HepG2 (cell line): ENCODE measurements at regions not wholly inside any gene's neighbourhood (a gene's known extent, or its start where the extent isn't known, plus 50 kb on each side); places are given as distances from the start of the nearest gene placed in this dataset.

Experiments
- ATAC-seq: fragments of 200-7000 bp; cut with Tn5 transposase; 3 replicates; pipeline ENCODE4 v1.9.1; 2020; ENCODE audit warnings: mild to moderate bottlenecking, moderate library complexity
- BruUV-seq: library from RNA; stranded (reverse); fragments of 400-500 nt; replicated peaks from 2 replicates; lab custom pipeline; 2021; lab: Mats Ljungman, UMichigan
- CTCF ChIA-PET: fragments of 300-600 bp; formaldehyde crosslinking; extraction: SDS; loops from one replicate; lab custom pipeline; 2021; ENCODE audit warnings: low total read pairs, inconsistent platforms, low intra/inter-chr PET ratio; lab: Yijun Ruan, JAX
- POLR2A ChIA-PET: fragments of 350-600 bp; sonication (Branson Sonifier 250); formaldehyde crosslinking; loops from one replicate; lab custom pipeline; 2020; ENCODE audit warnings: antibody characterized with exemption, inconsistent platforms; lab: Yijun Ruan, JAX
- DNase-seq: peaks from one replicate; pipeline ENCODE4 v3.0.0-alpha.2; 2015; ENCODE audit warnings: low spot score
- FAIRE-seq: peaks from 3 replicates; lab custom pipeline; 2011; peaks lifted over from hg19 to GRCh38; lab: Jason Lieb, UNC
- H2AFZ ChIP-seq: one replicate; pipeline ENCODE4 v1.6.1; 2011; ENCODE audit warnings: low read length, inconsistent platforms
- H3K27ac ChIP-seq: fragments of 300-600 bp; 3 replicates; pipeline ENCODE4 v1.8.0; 2011; ENCODE audit warnings: mixed run types, mild to moderate bottlenecking, mixed read lengths, low read length, inconsistent platforms; ENCODE audit not compliant: insufficient read depth; ENCODE audit errors: extremely low read length
- H3K27me3 ChIP-seq, 2 experiments: fragments of 200-600 bp in 1 of 2; 2 replicates in 1 of 2; 3 replicates in 1 of 2; pipeline versions ENCODE4 v1.6.0 to v1.8.0; 2011; ENCODE audit warnings: low read length in 2 of 2, mild to moderate bottlenecking in 2 of 2, moderate library complexity in 2 of 2, inconsistent platforms in 1 of 2; ENCODE audit not compliant: insufficient read depth in 2 of 2, control insufficient read depth in 1 of 2
- H3K36me3 ChIP-seq, 2 experiments: fragments of 200-600 bp in 1 of 2; replicated peaks in 1 of 2; 2 replicates in 1 of 2; 3 replicates in 1 of 2; pipeline versions ENCODE4 v1.5.1 to v1.8.0; 2011; ENCODE audit warnings: low read length in 2 of 2, inconsistent platforms in 1 of 2; ENCODE audit not compliant: insufficient read depth in 2 of 2, control insufficient read depth in 1 of 2
- H3K4me1 ChIP-seq: 2 replicates; pipeline ENCODE4 v1.5.1; 2012; ENCODE audit warnings: low read length, inconsistent platforms; ENCODE audit not compliant: insufficient read depth
- H3K4me2 ChIP-seq: 2 replicates; pipeline ENCODE4 v1.6.0; 2011; ENCODE audit warnings: low read depth, low read length, inconsistent platforms
- H3K4me3 ChIP-seq, 3 experiments: fragments of 200-600 bp in 1 of 3; sonication (generic), shearing (Covaris generic) in 1 of 3; replicated peaks in 1 of 3; 2 replicates each; pipeline ENCODE4 v1.5.1; 2011 to 2016; ENCODE audit warnings: low read length in 3 of 3, inconsistent platforms in 2 of 3, low read depth in 2 of 3, mild to moderate bottlenecking in 2 of 3, control low read depth in 1 of 3, mixed read lengths in 1 of 3; ENCODE audit not compliant: insufficient read depth in 1 of 3
- H3K79me2 ChIP-seq: one replicate; pipeline ENCODE4 v1.6.1; 2011; ENCODE audit warnings: low read length, inconsistent platforms; ENCODE audit not compliant: insufficient read depth
- H3K9ac ChIP-seq: 2 replicates; pipeline ENCODE4 v1.6.0; 2011; ENCODE audit warnings: mild to moderate bottlenecking, low read depth, low read length, inconsistent platforms; ENCODE audit not compliant: insufficient read depth
- H3K9me3 ChIP-seq: 2 replicates; pipeline ENCODE4 v1.5.1; 2012; ENCODE audit warnings: mild to moderate bottlenecking, low read length
- H4K20me1 ChIP-seq: 2 replicates; pipeline ENCODE4 v1.6.0; 2011; ENCODE audit warnings: inconsistent platforms, mild to moderate bottlenecking, low read length, moderate library complexity; ENCODE audit not compliant: insufficient read depth
- ATF7 ChIP-seq, 2 experiments: fragments of 450-650 bp in 1 of 2; sonication (generic) in 1 of 2; formaldehyde crosslinking in 1 of 2; IDR thresholded peaks; 2 replicates each; pipeline versions ENCODE4 v1.4.0 to v1.6.1; 2016 to 2020; ENCODE audit warnings: antibody characterized with exemption in 1 of 2, mild to moderate bottlenecking in 1 of 2, missing genetic modification reagents in 1 of 2
- MAFF ChIP-seq: IDR thresholded peaks from 2 replicates; pipeline ENCODE4 v1.6.1; 2011; ENCODE audit warnings: low read depth, low read length, improper control_type of control experiment
- NKX3-1 ChIP-seq: sonication (generic); formaldehyde crosslinking; IDR thresholded peaks from 2 replicates; pipeline ENCODE4 v1.5.0; 2020; ENCODE audit warnings: missing genetic modification reagents
- PAWR ChIP-seq: sonication (generic); formaldehyde crosslinking; IDR thresholded peaks from 2 replicates; pipeline ENCODE4 v1.4.0; 2020; ENCODE audit warnings: missing genetic modification reagents, mild to moderate bottlenecking, borderline replicate concordance
- WGBS: methylation state at CpG from one replicate; pipeline ENCODE4 v1.1.6; 2017; ENCODE audit warnings: low lambda C conversion rate; 5-methylcytosine and 5-hydroxymethylcytosine counted together
- in situ Hi-C: cut with HindIII; loops from 2 replicates; pipeline ENCODE4 v1.10.0; 2017; ENCODE audit warnings: low pct_unique_long_range_greater_than_20kb; ENCODE audit not compliant: extremely low pct_ligation_motif_present
- intact Hi-C: fragments of 100-400 bp; cut with micrococcal nuclease; formaldehyde crosslinking; loops from one replicate; pipeline ENCODE4 v1.10.0; 2022; ENCODE audit not compliant: unreplicated experiment

DNA sequence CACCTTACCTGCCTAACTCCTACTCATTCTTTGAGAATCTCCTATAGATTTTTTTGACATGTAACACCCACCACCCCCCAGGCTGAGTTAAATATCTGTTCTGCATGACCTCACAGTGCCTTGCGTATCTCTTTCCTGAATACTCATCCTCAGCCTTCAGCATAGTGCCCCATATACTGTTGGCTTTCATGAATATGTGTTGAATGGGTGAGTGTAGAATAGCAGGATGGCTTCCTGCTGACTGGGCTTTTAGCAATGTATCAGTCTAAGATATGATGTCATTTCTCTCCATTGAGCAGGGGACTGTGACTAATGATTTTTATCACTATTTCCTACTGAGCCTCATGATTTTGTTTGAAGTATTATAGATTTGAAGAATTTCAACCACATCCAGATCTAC is 361.6 kb upstream of the MARCKS start:
- POLR2A ChIA-PET = no interaction called here
- no peak overlapping the region for H3K9ac ChIP-seq

DNA sequence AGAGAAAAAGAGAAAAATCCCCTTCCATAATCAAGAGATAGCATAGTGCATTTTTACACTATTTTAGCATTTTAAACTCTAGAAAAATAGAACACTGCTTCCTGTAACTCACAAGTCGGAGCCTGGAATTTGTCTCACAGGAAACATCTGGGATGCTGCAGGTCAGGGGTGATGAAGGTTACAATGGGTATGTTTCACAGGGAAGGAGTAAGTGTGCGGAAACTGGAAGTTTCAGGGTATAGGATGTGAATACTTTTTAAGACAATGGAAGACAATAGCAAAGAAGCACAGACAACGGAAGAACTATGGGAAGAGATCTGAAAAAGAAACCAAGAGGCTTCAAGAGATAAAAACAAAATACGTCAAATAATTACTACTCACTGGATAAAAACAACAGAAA is 361.0 kb upstream of the MARCKS start:
- Histone ChIP-seq H3K36me3 (no peaks in the 10 kb centered on the region), H3K4me1 (no peaks in the 10 kb centered on the region), H4K20me1 (no peaks in the 10 kb centered on the region), H2AFZ (no peak overlapping the region), H3K4me2 (no peak overlapping the region), H3K27ac (no peak overlapping the region), H3K9me3 (no peaks in the 10 kb centered on the region), H3K4me3 (no peak overlapping the region), H3K79me2 (no peaks in the 10 kb centered on the region), H3K27me3 (no peaks in the 10 kb centered on the region), H3K9ac (no peak overlapping the region)
- ChIA-PET CTCF (no interaction called here), POLR2A (no interaction called here)
- ATAC-seq (no peak), FAIRE-seq (no peak), DNase-seq (no peak)
- in situ Hi-C loops = no loop called here
- 62% methylated on average over 4 of the region's 4 CpGs for WGBS
- no peak for TF ChIP-seq PAWR (CRISPR knock-in tag)
- no TSS peak for BruUV-seq
- intact Hi-C loops = no loop called here

More for the DNA sequence above, 361.6 kb upstream of the MARCKS start:
- no peak overlapping the region for H3K4me3 ChIP-seq
- H3K27me3 ChIP-seq = no peaks in the 10 kb centered on the region
- DNase-seq (no peak), FAIRE-seq (no peak), ATAC-seq (no peak)
- H3K79me2 ChIP-seq = no peaks in the 10 kb centered on the region
- 97% methylated on average over 1 of the region's 1 CpG for WGBS
- no peaks in the 10 kb centered on the region for H3K36me3 ChIP-seq
- BruUV-seq = no TSS peak
- in situ Hi-C loops (no loop called here), intact Hi-C loops (no loop called here)
- no peak overlapping the region for H2AFZ ChIP-seq
- no peak overlapping the region for H3K27ac ChIP-seq
- no peaks in the 10 kb centered on the region for H4K20me1 ChIP-seq
- CTCF ChIA-PET = no interaction called here
- H3K4me2 ChIP-seq = no peak overlapping the region
- 0 out of 2 replicates have a peak, but pooled peaks have one; percentile 2 for TF ChIP-seq MAFF
- peak; percentile 45; the same call in 1 of the 2 replicates for TF ChIP-seq ATF7 (IDR thresholded peaks at IDR 0.05)
- TF ChIP-seq ATF7 (CRISPR knock-in tag; IDR thresholded peaks at IDR 0.05) = no peak
- TF ChIP-seq NKX3-1 = no peak
- no peaks in the 10 kb centered on the region for H3K4me1 ChIP-seq
- no peaks in the 10 kb centered on the region for H3K9me3 ChIP-seq
